Common myeloid progenitor, CD34-positive (primary cell): ENCODE measurements at regions not wholly inside any gene's neighbourhood (a gene's known extent, or its start where the extent isn't known, plus 50 kb on each side); places are given as distances from the start of the nearest gene placed in this dataset.

Experiments
- CTCF ChIA-PET: fragments of 350-600 bp; sonication (Branson Sonifier 250); formaldehyde crosslinking; loops from one replicate; lab custom pipeline; 2021; ENCODE audit warnings: antibody characterized with exemption; lab: Charles Lee
- POLR2A ChIA-PET: fragments of 350-600 bp; sonication (Branson Sonifier 250); formaldehyde crosslinking; loops from one replicate; lab custom pipeline; 2021; ENCODE audit warnings: antibody characterized with exemption; lab: Charles Lee
- DNase-seq, 3 donors: peaks; one replicate each; pipeline versions ENCODE4 v3.0.0 to v3.0.0-alpha.2; 2013
- H3K27ac ChIP-seq, 2 experiments: 1 replicate in 1 of 2; 2 replicates in 1 of 2; pipeline ENCODE4 v1.7.0; 2013; ENCODE audit warnings: inconsistent platforms in 2 of 2, low read length in 2 of 2, mild to moderate bottlenecking in 2 of 2, low read depth in 1 of 2, moderate library complexity in 1 of 2; ENCODE audit not compliant: severe bottlenecking in 2 of 2, insufficient read depth in 1 of 2, poor library complexity in 1 of 2
- H3K27me3 ChIP-seq, 5 experiments: replicated peaks in 2 of 5; 1 replicate in 3 of 5; 2 replicates in 2 of 5; pipeline versions ENCODE4 v1.6.1 to v1.7.0; 2013; ENCODE audit warnings: low read length in 4 of 5, mild to moderate bottlenecking in 2 of 5, moderate library complexity in 2 of 5, inconsistent platforms in 1 of 5; ENCODE audit not compliant: insufficient read depth in 5 of 5, control insufficient read depth in 4 of 5
- H3K36me3 ChIP-seq, 4 experiments: 1 replicate in 2 of 4; 2 replicates in 2 of 4; pipeline versions ENCODE4 v1.6.1 to v1.7.0; 2013; ENCODE audit warnings: low read length in 3 of 4, control low read depth in 1 of 4, mild to moderate bottlenecking in 1 of 4; ENCODE audit not compliant: control insufficient read depth in 4 of 4, insufficient read depth in 4 of 4
- H3K4me1 ChIP-seq, 4 experiments: 1 replicate in 3 of 4; 2 replicates in 1 of 4; pipeline versions ENCODE4 v1.6.1 to v1.7.1; 2013; ENCODE audit warnings: low read length in 3 of 4, mild to moderate bottlenecking in 3 of 4, control low read depth in 1 of 4, inconsistent platforms in 1 of 4, moderate library complexity in 1 of 4; ENCODE audit not compliant: control insufficient read depth in 4 of 4, insufficient read depth in 4 of 4; ENCODE audit errors: control extremely low read depth in 1 of 4
- H3K4me3 ChIP-seq, 7 experiments: 1 replicate in 4 of 7; 2 replicates in 3 of 7; pipeline versions ENCODE4 v1.5.1 to v1.7.0; 2013; ENCODE audit warnings: mild to moderate bottlenecking in 7 of 7, low read length in 6 of 7, moderate library complexity in 6 of 7, inconsistent platforms in 2 of 7, low read depth in 2 of 7, control low read depth in 1 of 7; ENCODE audit not compliant: insufficient read depth in 4 of 7, control insufficient read depth in 1 of 7; ENCODE audit errors: extremely low read depth in 1 of 7
- H3K9me3 ChIP-seq, 5 experiments: 1 replicate in 4 of 5; 2 replicates in 1 of 5; pipeline versions ENCODE4 v1.6.1 to v1.7.1; 2013; ENCODE audit warnings: low read length in 4 of 5, mild to moderate bottlenecking in 2 of 5, inconsistent platforms in 1 of 5, low read depth in 1 of 5, moderate library complexity in 1 of 5; ENCODE audit not compliant: control insufficient read depth in 4 of 5, insufficient read depth in 2 of 5; ENCODE audit errors: control extremely low read depth in 1 of 5
- WGBS: methylation state at CpG from one replicate; pipeline ENCODE4 v1.1.5; 2013; ENCODE audit not compliant: insufficient coverage; 5-methylcytosine and 5-hydroxymethylcytosine counted together

GRCh38 chr2:7324706-7325105, 407.5 kb downstream of the RNF144A start:
- Histone ChIP-seq H3K36me3 (no peaks in the 10 kb centered on the region), H3K27ac (no peak overlapping the region), H3K4me1 (no peaks in the 10 kb centered on the region), H3K27me3 (no peaks in the 10 kb centered on the region), H3K9me3 (peaks cover 0 to 2% (median 0%) of the 10 kb centered on the region in 5 experiments), H3K4me3 (no peak overlapping the region)
- ChIA-PET POLR2A (no interaction called here), CTCF (no interaction called here)
- no peak for DNase-seq
- 75% methylated on average over 24 of the region's 24 CpGs for WGBS

- H3K9me3 ChIP-seq: peaks cover 0 to 2% (median 0%) of the 10 kb centered on the region in 5 experiments
- H3K27me3 ChIP-seq: no peaks in the 10 kb centered on the region
- CTCF ChIA-PET: no interaction called here
- no peak overlapping the region for H3K4me3 ChIP-seq
- POLR2A ChIA-PET: no interaction called here
- H3K27ac ChIP-seq: no peak overlapping the region
- no peaks in the 10 kb centered on the region for H3K36me3 ChIP-seq
- H3K4me1 ChIP-seq: no peaks in the 10 kb centered on the region
- 100% methylated on average over 3 of the region's 4 CpGs for WGBS
- DNase-seq: no peak
Observed at GRCh38 chr2:7325186-7325585, 408.0 kb downstream of the RNF144A start.

- H3K36me3 ChIP-seq: no peaks in the 10 kb centered on the region
- no peak for DNase-seq
- ChIA-PET CTCF (no interaction called here), POLR2A (no interaction called here)
- no peak overlapping the region for H3K27ac ChIP-seq
- no peaks in the 10 kb centered on the region for H3K27me3 ChIP-seq
- no CpG with 5 or more reads among the region's 1 CpG for WGBS
- peaks cover 0 to 4% (median 0%) of the 10 kb centered on the region in 4 experiments for H3K4me1 ChIP-seq
- H3K4me3 ChIP-seq: no peak overlapping the region
- peaks cover 0 to 2% (median 0%) of the 10 kb centered on the region in 5 experiments for H3K9me3 ChIP-seq
Observed at GRCh38 chr2:7329465-7329864, 412.3 kb downstream of the RNF144A start.

GRCh38 chr2:7333189-7333765, 416.1 kb downstream of the RNF144A start:
- CTCF ChIA-PET: no interaction called here
- Histone ChIP-seq H3K36me3 (no peaks in the 10 kb centered on the region), H3K27me3 (no peaks in the 10 kb centered on the region), H3K4me1 (peaks cover 0 to 4% (median 0%) of the 10 kb centered on the region in 4 experiments), H3K4me3 (no peak overlapping the region), H3K27ac (no peak overlapping the region), H3K9me3 (peaks cover 0 to under 1% (median 0%) of the 10 kb centered on the region in 5 experiments)
- DNase-seq: peak; percentile 6 to 61 (median 57)
- POLR2A ChIA-PET: no interaction called here
- WGBS: no CpG with 5 or more reads among the region's 2 CpGs

- H3K9me3 ChIP-seq: no peaks in the 10 kb centered on the region
- no peak overlapping the region for H3K27ac ChIP-seq
- peaks cover 0 to 4% (median 0%) of the 10 kb centered on the region in 4 experiments for H3K4me1 ChIP-seq
- H3K36me3 ChIP-seq: no peaks in the 10 kb centered on the region
- 20% methylated on average over 4 of the region's 5 CpGs for WGBS
- POLR2A ChIA-PET: no interaction called here
- H3K27me3 ChIP-seq: no peaks in the 10 kb centered on the region
- CTCF ChIA-PET: interaction anchor here (1.1 kb wide), 1 partner anchor 8 kb away, joined by 3 read pairs; no protein-coding TSS in a partner anchor
- no peak for DNase-seq
- no peak overlapping the region for H3K4me3 ChIP-seq
Observed at GRCh38 chr2:7333960-7334493, 416.8 kb downstream of the RNF144A start.

GRCh38 chr2:7338961-7339360, 421.7 kb downstream of the RNF144A start:
- no peaks in the 10 kb centered on the region for H3K27me3 ChIP-seq
- no peaks in the 10 kb centered on the region for H3K9me3 ChIP-seq
- DNase-seq: no peak
- no peak overlapping the region for H3K27ac ChIP-seq
- WGBS: 100% methylated on average over 2 of the region's 3 CpGs
- H3K36me3 ChIP-seq: no peaks in the 10 kb centered on the region
- no peaks in the 10 kb centered on the region for H3K4me1 ChIP-seq
- H3K4me3 ChIP-seq: no peak overlapping the region
- ChIA-PET CTCF (no interaction called here), POLR2A (no interaction called here)

GRCh38 chr2:7346336-7346735, 429.1 kb downstream of the RNF144A start:
- Histone ChIP-seq H3K36me3 (no peaks in the 10 kb centered on the region), H3K27ac (no peak overlapping the region), H3K27me3 (no peaks in the 10 kb centered on the region), H3K4me1 (no peaks in the 10 kb centered on the region), H3K4me3 (no peak overlapping the region), H3K9me3 (no peaks in the 10 kb centered on the region)
- WGBS: 95% methylated on average over 3 of the region's 4 CpGs
- CTCF ChIA-PET: interaction anchor here (0.7 kb wide), 1 partner anchor 15 kb away, joined by 3 read pairs; no protein-coding TSS in a partner anchor
- POLR2A ChIA-PET: no interaction called here
- DNase-seq: no peak
